Activated CD8-positive, alpha-beta memory T cell treated with anti-CD3 and anti-CD28 coated beads for 1 hour (primary cell): ENCODE measurements at regions not wholly inside any gene's neighbourhood (a gene's known extent, or its start where the extent isn't known, plus 50 kb on each side); places are given as distances from the start of the nearest gene placed in this dataset.
"Not testable (repeated sequence)": the region's sequence is repeated elsewhere in the genome, so short reads cannot be mapped to it uniquely, and the experiment has no call there.

Experiments used
- DNase-seq, 2 donors: peaks; one replicate each; pipeline ENCODE4 v3.0.0-alpha.2; 2020; ENCODE audit warnings: low read depth in 1 of 2; ENCODE audit errors: extremely low read depth in 1 of 2

DNA sequence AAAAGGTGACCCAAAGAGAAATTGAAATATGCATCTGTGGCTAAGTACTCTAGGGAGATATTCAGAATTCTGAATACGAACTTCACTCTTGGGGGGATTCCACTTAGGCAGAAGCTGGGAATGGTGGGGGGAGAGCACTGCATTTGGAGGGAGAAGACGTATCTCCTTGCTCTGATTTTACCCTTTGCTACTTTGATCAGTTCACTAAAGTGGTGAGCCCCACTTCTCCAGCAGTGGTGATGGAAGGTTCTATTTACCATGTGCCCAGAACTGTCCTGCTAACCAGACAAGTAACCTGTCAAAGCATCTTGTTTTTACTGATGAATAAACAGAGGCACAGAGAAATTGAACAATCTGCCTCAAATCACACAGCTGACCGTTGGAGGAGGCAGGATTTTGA is 483.4 kb downstream of the SIPA1L2 start:
- no peak for DNase-seq

DNA sequence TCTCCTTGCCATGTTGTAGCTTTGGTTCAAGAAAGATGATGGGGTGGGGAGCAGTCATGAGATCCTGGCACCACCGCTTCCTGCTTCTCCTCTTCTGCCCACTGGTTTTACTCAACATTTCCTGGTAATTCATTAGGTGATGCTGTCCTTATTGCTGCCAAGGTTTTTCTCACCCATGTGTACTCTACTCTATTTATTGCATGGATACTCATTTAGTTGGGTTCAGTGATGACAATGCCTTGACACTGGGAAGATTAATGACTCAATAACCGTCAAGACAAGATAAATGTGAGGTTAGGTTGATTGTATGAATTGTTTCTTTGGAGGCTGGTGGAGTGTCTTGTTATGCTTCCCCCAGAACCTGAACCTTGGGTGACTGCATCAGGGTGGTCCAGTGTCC is 484.2 kb downstream of the SIPA1L2 start:
- no peak for DNase-seq

DNA sequence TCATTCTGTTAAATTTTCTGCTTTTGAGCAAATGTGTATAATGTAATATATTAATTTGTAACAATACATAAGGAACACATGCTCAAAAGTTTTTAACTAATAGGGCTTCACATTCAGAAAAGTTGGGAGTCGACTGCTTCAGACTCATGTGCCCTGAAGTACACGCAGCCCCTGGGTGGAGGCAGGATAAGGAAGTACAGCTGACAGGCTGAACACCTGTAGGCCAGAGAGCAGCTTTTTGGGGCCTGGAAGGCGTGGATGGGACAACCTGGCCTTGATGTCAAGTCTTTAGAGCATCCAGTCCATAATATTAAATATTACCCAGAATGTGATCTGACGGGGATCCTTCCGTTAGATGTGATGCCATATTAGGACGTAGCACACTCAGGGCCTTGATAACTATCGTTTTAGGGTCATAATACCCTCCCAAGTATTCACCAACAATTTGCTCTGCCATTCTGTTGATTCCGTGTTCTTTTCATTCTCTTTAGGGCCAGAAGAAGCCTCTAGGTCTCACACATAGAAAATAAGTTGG is 485.2 kb downstream of the SIPA1L2 start:
- no peak for DNase-seq

DNA sequence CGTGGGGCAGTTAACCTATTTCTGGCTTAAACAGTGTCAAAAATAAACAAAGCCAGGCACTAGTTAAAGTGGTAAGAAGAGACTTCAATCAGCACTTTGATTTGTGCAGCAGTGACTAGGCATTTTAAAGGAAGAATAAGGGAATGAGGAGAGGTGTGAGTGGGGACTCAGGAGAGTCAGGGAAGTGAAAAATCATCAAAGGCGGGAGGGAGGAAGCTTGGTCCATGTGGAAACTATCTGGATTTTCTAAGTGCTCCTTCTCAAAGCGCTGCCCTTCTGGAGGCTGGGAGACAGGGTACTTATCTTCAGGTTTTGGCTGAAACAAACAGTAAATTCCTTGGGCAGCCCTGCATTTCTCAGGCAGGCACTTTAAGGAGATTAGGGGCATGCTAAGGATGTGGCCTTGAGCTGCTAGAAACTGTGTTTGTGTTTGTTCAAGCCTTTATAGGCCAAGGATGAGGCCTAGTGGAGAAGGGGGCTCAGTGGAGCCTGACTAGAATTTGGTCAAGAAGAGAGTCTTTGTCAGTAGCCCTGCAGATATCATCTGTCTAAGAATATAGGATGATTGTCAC is 486.5 kb downstream of the SIPA1L2 start:
- no peak for DNase-seq

DNA sequence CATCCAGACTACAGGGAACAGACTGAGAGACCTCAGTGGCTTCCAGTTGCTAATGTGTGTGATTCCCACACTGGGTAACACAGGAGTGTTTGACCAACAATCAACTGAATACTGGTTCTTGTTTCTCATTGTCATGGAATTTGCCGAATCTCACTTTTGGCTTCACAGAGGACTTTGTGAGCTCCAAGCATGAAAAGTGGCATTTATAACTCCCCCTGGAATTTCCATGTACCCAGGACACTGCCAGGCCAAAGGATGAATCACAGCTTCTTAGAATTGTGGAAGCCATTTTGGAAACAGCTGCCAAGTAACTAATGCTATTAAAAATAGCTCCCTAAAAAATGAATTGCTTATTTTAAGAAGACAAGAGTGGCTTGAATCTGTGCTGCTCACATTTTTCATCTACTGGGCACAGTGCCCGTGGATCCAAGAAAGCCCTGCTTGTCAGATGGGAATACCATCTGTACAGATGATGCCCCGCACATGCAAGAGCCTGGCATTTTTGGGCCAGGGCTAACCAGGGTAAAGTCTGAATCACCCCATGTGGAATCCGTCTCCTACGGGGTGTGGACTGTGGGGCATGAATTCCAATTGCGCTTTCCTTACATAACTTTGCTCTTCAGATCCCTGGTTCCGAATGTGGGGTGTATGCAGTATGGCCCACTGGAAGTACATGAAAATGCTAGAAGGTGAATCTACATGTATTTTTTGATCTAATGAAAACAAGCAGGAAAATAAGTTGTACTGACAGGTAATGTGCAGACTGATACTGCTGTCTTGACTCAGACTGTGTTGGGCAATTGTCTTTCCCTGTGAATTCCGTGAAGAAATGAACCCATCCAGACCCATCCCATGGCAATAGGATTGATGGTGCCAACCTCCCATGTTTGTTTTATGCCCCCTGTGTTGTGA is 487.3 kb downstream of the SIPA1L2 start:
- no peak for DNase-seq

DNA sequence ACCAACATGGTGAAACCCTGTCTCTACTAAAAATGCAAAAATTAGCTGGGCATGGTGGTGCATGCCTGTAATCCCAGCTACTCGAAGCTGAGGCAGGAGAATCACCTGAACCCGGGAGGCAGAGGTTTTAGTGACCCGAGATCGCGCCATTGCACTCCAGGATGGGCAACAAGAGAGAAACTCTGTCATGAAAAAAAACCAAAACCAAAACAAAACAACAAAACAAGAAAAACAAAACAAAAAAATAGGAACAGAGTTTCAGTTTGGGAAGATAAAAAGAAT is 488.8 kb downstream of the SIPA1L2 start:
- not testable (repeated sequence) for DNase-seq

DNA sequence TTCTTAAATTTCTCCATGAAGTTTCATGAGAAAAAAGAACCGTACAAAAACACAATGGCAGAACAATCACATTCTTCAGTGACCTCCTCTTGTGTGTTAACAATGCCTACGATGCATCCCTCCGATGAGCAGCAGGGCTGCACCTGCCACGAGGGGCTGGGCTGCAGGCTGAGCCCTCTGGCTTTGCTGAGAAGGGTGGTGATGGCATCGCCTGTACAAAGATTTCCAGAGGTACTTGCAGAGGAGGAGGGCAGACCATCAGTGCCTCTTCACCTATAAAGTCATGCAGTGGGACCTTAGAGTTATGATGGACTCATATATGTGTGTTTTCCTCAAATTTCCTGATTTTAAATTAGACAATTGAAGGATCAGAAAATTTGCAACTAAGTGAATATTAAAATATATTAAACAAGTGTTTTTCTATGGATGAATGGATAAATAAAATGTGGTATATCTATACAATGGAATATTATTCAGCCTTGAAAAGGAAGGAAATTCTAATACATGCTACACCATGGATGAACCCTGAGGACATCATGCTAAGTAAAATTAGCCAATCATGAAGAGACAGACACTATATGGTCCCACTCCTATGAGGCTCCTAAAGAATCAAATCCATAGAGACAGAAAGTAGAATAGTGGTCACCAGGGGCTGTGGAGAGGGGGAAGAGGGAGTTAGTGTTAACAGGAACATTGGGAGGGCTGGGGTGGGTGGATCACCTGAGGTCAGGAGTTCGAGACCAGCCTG is 489.3 kb downstream of the SIPA1L2 start:
- DNase-seq, result no peak

DNA sequence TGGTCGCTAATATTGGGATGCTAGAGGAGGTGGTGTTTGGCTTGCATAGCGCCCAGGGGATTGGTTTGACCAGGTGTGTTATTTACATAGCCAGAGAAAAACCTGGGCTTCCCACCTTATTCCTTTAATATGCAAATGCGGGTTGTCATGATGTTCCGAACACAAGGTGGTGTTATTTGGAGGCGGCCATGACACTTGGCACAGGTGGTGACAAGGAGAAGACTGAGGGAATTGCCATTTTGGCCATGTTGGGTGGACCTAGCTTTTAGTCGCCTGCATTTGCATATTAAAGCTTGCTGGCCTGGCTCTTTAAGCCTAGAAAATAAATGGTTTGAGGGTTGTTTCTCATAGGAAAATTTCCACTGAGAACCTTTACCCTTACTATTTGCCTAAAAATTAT is 490.5 kb downstream of the SIPA1L2 start:
- DNase-seq, result no peak

DNA sequence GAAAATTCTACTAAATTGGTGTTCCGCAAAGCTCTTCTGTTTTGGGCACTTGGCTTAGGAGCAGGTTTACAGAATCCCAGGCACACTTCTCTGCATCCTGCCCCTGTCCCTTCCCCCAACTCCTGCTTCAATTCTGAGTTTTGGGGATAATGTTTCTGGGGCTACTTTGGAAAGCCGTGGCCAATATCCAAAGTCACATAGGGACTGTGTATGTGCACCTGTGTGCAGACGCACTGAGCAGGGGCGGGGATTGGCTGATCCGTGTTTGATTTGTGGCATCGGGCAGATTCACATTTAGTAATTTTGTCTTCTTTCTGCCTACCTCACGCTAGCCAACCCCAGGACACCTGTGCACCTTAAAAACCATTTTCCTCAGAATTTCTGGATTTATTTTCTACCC is 491.9 kb downstream of the SIPA1L2 start:
- no peak for DNase-seq

DNA sequence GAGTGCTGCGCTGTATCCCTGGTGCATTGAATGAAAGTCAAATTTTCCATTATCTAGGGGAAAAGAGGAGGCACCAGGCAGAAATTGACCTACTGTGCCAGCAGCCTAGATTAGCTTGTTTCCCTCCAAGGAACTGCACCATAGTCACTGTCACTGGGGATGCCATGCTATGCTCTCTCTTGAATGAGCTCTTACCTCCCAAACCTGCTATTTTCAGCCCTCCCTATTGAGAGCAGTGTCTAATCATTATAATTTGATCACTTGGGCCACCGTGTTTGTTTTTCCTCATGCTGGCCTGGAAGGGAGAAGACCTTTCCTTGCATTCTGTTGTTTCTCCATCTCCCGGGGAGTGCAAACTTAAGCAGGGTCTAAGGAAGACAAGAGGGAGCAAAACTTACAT is 492.9 kb downstream of the SIPA1L2 start:
- no peak for DNase-seq

DNA sequence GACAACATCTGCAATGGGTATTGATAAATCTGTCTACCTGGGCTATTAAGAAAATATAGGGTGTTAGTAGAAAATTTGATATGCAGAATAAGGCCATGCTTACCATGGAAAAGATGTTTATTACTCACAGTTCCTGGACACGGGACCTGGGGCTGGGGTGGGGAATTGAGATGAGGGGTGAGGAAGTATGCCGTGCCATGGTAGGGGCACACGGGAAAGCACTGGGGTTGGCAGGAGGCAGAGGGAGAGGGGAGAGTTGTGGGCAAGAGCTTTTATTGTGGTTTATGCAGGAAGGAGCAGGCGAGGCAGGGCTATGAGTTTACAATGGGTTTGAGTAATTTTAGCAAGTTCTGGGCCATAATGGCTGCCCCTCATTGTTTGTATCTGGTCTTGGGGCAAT is 493.8 kb downstream of the SIPA1L2 start:
- no peak for DNase-seq

DNA sequence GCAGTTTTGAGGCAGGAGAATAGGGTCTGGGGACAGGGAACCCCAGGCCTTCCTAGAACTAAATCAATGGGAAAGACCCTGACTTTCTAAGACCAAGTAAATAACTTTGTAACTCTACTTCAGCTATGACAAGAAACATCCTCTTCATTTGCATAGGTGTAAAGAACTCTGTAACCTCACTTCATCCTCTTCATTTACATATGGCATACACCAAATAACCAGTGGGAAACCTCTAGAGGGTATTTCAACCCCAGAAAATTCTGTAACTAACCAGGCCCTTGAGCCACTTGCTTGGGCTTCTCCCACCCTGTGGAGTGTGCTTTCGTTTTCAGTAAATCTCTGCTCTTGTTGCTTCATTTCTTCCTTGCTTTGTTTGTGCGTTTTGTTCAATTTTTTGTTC is 495.6 kb downstream of the SIPA1L2 start:
- DNase-seq, result no peak

DNA sequence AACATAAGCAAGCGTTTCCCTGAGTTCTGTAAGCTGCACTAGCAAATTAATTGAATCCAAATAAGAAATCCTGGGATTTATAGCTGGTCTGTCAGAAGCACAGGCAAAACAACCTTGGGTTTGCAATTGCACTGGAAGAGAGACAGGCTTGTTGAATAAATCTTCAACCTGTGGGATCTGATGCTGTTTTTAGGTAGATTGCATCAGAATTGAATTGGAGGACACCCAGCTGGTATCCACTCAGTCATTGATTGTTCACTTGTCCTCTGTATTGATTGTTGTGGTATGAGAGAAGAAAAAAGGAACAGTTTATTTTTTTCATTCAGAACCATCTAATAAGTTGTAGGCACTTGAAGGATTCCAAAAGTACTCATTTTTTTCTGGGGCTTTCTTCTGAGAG is 497.4 kb downstream of the SIPA1L2 start:
- DNase-seq, result no peak

DNA sequence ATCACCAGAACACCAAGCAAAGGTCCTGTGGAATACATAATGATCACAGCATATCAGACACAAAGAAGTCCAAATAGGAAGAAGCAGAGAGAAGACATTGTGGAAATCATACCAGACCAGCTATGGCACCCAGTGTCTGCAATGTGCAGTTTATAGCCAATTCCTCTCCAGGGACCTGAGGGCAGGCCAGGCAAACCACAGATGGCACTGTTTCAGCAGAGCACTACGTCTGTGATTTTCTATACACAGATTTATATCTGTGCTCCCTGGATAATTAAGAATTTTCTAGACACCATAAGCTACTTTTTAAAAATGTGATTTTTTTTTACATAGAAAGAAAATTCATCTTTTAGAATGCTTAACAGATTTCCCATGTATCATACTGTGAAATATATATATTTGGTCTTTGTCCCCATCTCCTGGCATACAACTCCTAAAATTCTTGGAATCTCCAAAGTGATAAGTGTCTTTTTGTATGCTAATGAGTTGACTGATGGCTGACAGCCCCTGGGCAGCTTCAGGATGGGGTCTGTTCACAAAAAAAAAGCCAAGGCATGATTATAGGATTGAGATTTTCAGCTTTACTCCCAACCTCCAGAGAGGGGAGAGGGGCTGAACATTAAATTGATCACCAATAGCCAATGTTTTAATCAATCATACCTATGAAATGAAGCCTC is 498.1 kb downstream of the SIPA1L2 start:
- DNase-seq, result no peak

DNA sequence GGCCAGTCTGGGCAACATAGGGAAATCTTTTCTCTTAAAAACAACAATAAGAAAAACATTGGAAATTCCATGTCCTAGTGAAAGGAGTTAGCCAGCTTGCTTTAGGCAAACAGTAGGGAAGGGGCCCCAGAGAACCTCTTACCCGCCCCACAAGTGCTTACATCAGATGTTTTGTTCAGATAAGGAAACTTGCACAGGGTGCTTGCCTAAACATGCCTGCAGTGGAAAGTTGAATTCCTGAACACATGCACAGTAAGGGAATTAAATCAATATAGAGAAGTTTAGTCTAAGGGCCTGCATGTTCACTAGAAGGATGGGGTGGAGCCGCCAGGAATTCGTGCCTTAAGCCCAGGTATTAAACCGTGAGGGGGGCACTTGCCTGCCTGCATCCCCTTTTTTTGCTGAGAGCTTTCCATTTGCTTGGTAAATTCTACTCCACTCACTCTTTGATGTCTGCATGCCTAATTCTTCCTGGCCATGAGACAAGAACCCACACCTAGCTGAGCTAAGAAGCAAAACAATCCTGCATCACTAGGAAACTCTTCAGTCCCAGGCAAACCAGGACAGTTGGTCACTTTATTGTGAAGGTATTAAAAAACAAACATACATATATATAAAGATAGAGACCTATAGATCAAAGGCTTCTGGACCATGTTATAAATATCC is 499.0 kb downstream of the SIPA1L2 start:
- DNase-seq, result no peak

DNA sequence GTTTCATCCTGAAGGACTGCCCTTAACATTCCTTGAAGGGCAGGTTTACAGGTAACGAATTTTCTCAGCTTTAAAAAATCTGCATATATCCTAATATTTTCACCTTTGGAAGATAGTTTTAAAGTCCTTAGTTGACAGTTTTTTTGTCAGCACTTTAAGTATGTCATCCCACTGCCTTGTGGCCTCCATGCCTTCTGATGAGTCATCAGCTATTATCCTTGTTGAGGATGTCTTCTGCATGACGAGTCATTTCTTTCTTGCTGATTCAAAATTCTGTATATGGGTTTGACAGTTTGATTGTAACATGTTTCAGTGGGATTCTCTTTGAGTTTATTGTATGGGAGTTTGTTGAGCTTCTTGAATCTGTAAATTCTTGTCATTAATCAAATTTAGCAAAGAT is 500.6 kb downstream of the DISC1 start:
- no peak for DNase-seq

DNA sequence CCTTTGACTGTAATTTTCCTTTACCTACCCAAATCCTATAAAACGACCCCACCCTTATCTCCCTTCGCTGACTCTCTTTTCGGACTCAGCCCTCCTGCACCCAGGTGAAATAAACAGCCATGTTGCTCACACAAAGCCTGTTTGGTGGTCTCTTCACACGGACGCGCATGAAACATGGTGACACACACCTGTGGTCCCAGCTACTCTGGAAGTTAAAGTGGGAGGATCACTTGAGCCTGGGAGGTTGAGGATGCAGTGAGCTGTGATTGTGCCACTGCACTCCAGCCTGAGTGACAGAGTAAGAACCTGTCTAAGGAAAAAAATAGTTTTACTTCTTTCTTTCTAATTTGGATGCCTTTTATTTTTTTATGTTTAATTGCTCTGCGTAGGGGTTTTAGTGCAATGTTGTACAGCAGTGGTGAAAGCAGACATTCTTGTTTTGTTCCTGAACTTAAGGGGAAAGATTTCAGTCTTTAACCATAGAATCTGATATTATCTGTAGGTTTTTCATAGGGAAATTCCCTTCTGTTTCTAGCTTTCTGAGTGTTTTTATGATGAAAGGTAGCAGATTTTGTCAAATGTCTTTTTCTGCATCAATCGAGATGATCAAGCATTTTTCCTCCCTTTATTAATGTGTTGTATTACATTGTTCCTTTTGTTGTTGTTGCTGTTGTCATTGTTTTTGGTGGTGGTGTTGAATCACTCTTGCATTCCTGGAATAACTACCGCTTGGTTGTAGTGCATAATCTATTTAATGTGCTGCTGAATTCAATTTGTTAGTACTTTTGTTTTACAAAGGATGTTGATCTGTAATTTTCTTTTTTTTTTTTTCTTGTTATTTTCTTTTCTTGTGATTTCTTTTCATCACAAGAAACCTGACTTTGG is 497.4 kb downstream of the DISC1 start:
- no peak for DNase-seq

DNA sequence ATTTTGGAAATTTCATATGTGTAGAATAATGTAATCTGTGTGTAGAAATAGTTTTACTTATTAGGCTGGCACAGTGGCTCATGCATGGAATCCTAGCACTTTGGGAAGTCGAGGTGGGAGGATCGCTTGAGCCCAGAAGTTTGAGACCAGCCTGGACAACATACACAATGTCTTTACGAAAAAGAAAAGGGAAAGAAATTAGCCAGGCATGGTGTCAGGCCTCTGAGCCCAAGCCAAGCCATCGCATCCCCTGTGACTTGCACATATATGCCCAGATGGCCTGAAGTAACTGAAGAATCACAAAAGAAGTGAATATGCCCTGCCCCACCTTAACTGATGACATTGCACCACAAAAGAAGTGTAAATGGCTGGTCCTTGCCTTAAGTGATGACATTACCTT is 491.3 kb downstream of the DISC1 start:
- not testable (repeated sequence) for DNase-seq

DNA sequence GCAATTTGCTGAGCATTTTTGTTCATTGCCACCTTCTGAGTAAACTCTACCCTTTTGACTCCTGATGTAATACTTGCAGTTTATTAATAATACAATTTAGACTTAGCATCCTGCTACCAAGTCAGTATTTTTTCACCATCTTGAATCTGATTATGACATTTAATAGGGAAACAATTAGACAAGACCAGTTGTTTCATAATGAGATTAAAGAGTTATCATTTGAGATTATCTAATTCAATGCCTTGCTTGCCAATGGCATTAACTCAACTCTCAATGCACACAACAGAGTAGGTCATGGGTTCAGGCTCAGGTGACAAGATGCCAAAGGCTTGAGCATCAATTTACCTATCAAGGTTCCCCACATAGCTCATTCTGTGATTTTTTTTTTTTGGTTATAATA is 488.4 kb downstream of the DISC1 start:
- DNase-seq, result no peak

DNA sequence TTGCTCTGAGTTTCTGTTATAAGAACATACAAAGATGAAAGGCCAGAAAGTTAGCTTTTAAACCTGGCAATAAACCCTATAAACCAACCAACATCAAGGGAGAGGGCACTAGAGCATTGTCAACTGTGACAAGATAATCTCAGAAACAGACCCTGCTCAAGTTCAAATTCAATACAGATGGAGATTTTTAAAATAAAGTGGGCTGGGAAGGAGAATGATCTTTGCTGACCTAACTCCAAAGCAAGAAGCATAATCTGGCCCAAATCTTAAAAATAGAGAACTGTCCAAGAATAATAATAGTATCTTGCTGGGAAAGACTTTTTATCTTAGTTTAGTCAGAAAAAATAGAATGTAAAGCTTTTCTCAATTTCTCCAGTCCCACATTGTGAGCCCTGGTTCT is 485.5 kb downstream of the DISC1 start:
- DNase-seq, result no peak
